ENCODE measurements at regions not wholly inside any gene's neighbourhood (a gene's known extent, or its start where the extent isn't known, plus 50 kb on each side); places are given as distances from the start of the nearest gene placed in this dataset.

- H3K36me3 ChIP-seq (ENCODE audit: insufficient read depth, low read length), result no peaks in the 10 kb centered on the region
- no peak overlapping the region for H2AFZ ChIP-seq (ENCODE audit: low read length, unreplicated experiment)
- no peak overlapping the region for H3K4me3 ChIP-seq (ENCODE audit: low read depth, low read length)
Observed at GRCh38 chr12:89960607-89961394, 252.2 kb upstream of the ATP2B1 start.

GRCh38 chr12:89960011-89960507 is 251.4 kb upstream of the ATP2B1 start:
- H3K36me3 ChIP-seq (ENCODE audit: insufficient read depth, low read length), result no peaks in the 10 kb centered on the region
- H3K27me3 ChIP-seq (ENCODE audit: insufficient read depth, low read length), result no peaks in the 10 kb centered on the region
- no peak overlapping the region for H3K4me3 ChIP-seq (ENCODE audit: low read depth, low read length)
- peaks cover 4% of the 10 kb centered on the region for H3K4me1 ChIP-seq (ENCODE audit: control insufficient read depth, insufficient read depth, low read length, unreplicated experiment)
- no peak overlapping the region for H2AFZ ChIP-seq (ENCODE audit: low read length, unreplicated experiment)
- H3K79me2 ChIP-seq (ENCODE audit: control insufficient read depth, insufficient read depth, low read length, unreplicated experiment), result no peaks in the 10 kb centered on the region
- H3K27ac ChIP-seq (ENCODE audit: low read depth, low read length), result peak overlapping the region; percentile 15; the same call in 1 of the 2 replicates

More at GRCh38 chr12:89960607-89961394, 252.2 kb upstream of the ATP2B1 start:
- H3K4me1 ChIP-seq (ENCODE audit: control insufficient read depth, insufficient read depth, low read length, unreplicated experiment), result peaks cover 4% of the 10 kb centered on the region
- H3K27ac ChIP-seq (ENCODE audit: low read depth, low read length), result peak overlapping the region; percentile 15; the same call in 1 of the 2 replicates
- H3K79me2 ChIP-seq (ENCODE audit: control insufficient read depth, insufficient read depth, low read length, unreplicated experiment), result no peaks in the 10 kb centered on the region
- no peaks in the 10 kb centered on the region for H3K27me3 ChIP-seq (ENCODE audit: insufficient read depth, low read length)

GRCh38 chr12:89959179-89959578 is 250.5 kb upstream of the ATP2B1 start:
- Histone ChIP-seq H3K27me3 (ENCODE audit: insufficient read depth, low read length) (no peaks in the 10 kb centered on the region), H3K4me3 (ENCODE audit: low read depth, low read length) (no peak overlapping the region), H3K27ac (ENCODE audit: low read depth, low read length) (no peak overlapping the region), H3K79me2 (ENCODE audit: control insufficient read depth, insufficient read depth, low read length, unreplicated experiment) (no peaks in the 10 kb centered on the region), H3K4me1 (ENCODE audit: control insufficient read depth, insufficient read depth, low read length, unreplicated experiment) (peaks cover 4% of the 10 kb centered on the region), H3K36me3 (ENCODE audit: insufficient read depth, low read length) (no peaks in the 10 kb centered on the region), H2AFZ (ENCODE audit: low read length, unreplicated experiment) (no peak overlapping the region)

GRCh38 chr12:89954259-89954658 is 245.6 kb upstream of the ATP2B1 start:
- H2AFZ ChIP-seq (ENCODE audit: low read length, unreplicated experiment), result no peak overlapping the region
- H3K79me2 ChIP-seq (ENCODE audit: control insufficient read depth, insufficient read depth, low read length, unreplicated experiment), result no peaks in the 10 kb centered on the region
- H3K4me3 ChIP-seq (ENCODE audit: low read depth, low read length), result no peak overlapping the region
- no peak overlapping the region for H3K27ac ChIP-seq (ENCODE audit: low read depth, low read length)
- no peaks in the 10 kb centered on the region for H3K27me3 ChIP-seq (ENCODE audit: insufficient read depth, low read length)
- no peaks in the 10 kb centered on the region for H3K36me3 ChIP-seq (ENCODE audit: insufficient read depth, low read length)
- peaks cover 24% of the 10 kb centered on the region for H3K4me1 ChIP-seq (ENCODE audit: control insufficient read depth, insufficient read depth, low read length, unreplicated experiment)

GRCh38 chr12:89951694-89952060 is 243.0 kb upstream of the ATP2B1 start:
- H2AFZ ChIP-seq (ENCODE audit: low read length, unreplicated experiment), result no peak overlapping the region
- no peaks in the 10 kb centered on the region for H3K79me2 ChIP-seq (ENCODE audit: control insufficient read depth, insufficient read depth, low read length, unreplicated experiment)
- H3K27ac ChIP-seq (ENCODE audit: low read depth, low read length), result peak overlapping the region; percentile 91; the same call in 1 of the 2 replicates
- peaks cover 44% of the 10 kb centered on the region for H3K4me1 ChIP-seq (ENCODE audit: control insufficient read depth, insufficient read depth, low read length, unreplicated experiment)
- H3K36me3 ChIP-seq (ENCODE audit: insufficient read depth, low read length), result no peaks in the 10 kb centered on the region
- no peaks in the 10 kb centered on the region for H3K27me3 ChIP-seq (ENCODE audit: insufficient read depth, low read length)
- no peak overlapping the region for H3K4me3 ChIP-seq (ENCODE audit: low read depth, low read length)

- Histone ChIP-seq H3K4me1 (ENCODE audit: control insufficient read depth, insufficient read depth, low read length, unreplicated experiment) (peaks cover 44% of the 10 kb centered on the region), H3K27ac (ENCODE audit: low read depth, low read length) (peak overlapping the region; percentile 91), H3K36me3 (ENCODE audit: insufficient read depth, low read length) (no peaks in the 10 kb centered on the region), H2AFZ (ENCODE audit: low read length, unreplicated experiment) (no peak overlapping the region), H3K27me3 (ENCODE audit: insufficient read depth, low read length) (no peaks in the 10 kb centered on the region), H3K79me2 (ENCODE audit: control insufficient read depth, insufficient read depth, low read length, unreplicated experiment) (no peaks in the 10 kb centered on the region), H3K4me3 (ENCODE audit: low read depth, low read length) (no peak overlapping the region)
Observed at GRCh38 chr12:89951050-89951693, 242.5 kb upstream of the ATP2B1 start.

GRCh38 chr12:89950421-89950820 is 241.8 kb upstream of the ATP2B1 start:
- H2AFZ ChIP-seq (ENCODE audit: low read length, unreplicated experiment), result peak overlapping the region; percentile 54

GRCh38 chr12:89949457-89950195 is 241.0 kb upstream of the ATP2B1 start:
- H3K27ac ChIP-seq (ENCODE audit: low read depth, low read length), result peak overlapping the region; percentile 91
- H2AFZ ChIP-seq (ENCODE audit: low read length, unreplicated experiment), result no peak overlapping the region
- no peaks in the 10 kb centered on the region for H3K79me2 ChIP-seq (ENCODE audit: control insufficient read depth, insufficient read depth, low read length, unreplicated experiment)
- peaks cover 44% of the 10 kb centered on the region for H3K4me1 ChIP-seq (ENCODE audit: control insufficient read depth, insufficient read depth, low read length, unreplicated experiment)
- H3K4me3 ChIP-seq (ENCODE audit: low read depth, low read length), result no peak overlapping the region
- H3K36me3 ChIP-seq (ENCODE audit: insufficient read depth, low read length), result no peaks in the 10 kb centered on the region
- H3K27me3 ChIP-seq (ENCODE audit: insufficient read depth, low read length), result no peaks in the 10 kb centered on the region

More at GRCh38 chr12:89950421-89950820, 241.8 kb upstream of the ATP2B1 start:
- H3K4me1 ChIP-seq (ENCODE audit: control insufficient read depth, insufficient read depth, low read length, unreplicated experiment), result peaks cover 44% of the 10 kb centered on the region
- no peaks in the 10 kb centered on the region for H3K79me2 ChIP-seq (ENCODE audit: control insufficient read depth, insufficient read depth, low read length, unreplicated experiment)
- no peaks in the 10 kb centered on the region for H3K36me3 ChIP-seq (ENCODE audit: insufficient read depth, low read length)
- no peaks in the 10 kb centered on the region for H3K27me3 ChIP-seq (ENCODE audit: insufficient read depth, low read length)
- no peak overlapping the region for H3K4me3 ChIP-seq (ENCODE audit: low read depth, low read length)
- peak overlapping the region; percentile 91 for H3K27ac ChIP-seq (ENCODE audit: low read depth, low read length)

- H2AFZ ChIP-seq (ENCODE audit: low read length, unreplicated experiment), result peak overlapping the region; percentile 15
- peak overlapping the region; percentile 91 for H3K27ac ChIP-seq (ENCODE audit: low read depth, low read length)
- H3K4me3 ChIP-seq (ENCODE audit: low read depth, low read length), result peak overlapping the region; percentile 2; the same call in 1 of the 2 replicates
- H3K27me3 ChIP-seq (ENCODE audit: insufficient read depth, low read length), result no peaks in the 10 kb centered on the region
- H3K79me2 ChIP-seq (ENCODE audit: control insufficient read depth, insufficient read depth, low read length, unreplicated experiment), result no peaks in the 10 kb centered on the region
- H3K4me1 ChIP-seq (ENCODE audit: control insufficient read depth, insufficient read depth, low read length, unreplicated experiment), result peaks cover 44% of the 10 kb centered on the region
- H3K36me3 ChIP-seq (ENCODE audit: insufficient read depth, low read length), result no peaks in the 10 kb centered on the region
Observed at GRCh38 chr12:89948271-89949175, 239.9 kb upstream of the ATP2B1 start.
